ENCODE measurements at regions not wholly inside any gene's neighbourhood (a gene's known extent, or its start where the extent isn't known, plus 50 kb on each side); places are given as distances from the start of the nearest gene placed in this dataset.

DNA sequence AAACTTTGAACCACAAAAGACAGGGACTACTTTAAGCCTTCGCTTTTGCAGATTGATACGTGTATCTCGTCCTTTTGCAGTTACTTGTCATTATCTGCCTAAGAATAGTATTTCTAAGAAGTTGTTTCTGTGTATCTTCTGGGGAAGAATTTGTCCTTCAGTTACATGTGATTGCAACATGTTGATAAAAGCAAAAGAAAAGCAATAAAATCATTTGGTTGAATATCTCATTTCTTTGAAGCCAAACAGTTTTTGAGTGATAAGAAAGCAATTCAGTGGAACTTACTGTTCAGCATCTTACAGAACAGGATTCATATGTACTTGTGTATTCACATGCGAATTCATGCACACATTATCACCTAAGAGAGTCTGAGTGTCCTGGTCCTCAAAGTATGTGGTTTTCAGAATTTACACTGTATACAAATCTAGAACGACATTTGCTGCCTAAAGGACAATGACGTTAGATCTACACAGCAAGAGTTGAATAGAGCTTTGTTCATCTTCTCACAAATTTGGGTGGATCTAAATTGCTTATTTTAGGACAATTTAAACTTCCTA, 66.7 kb upstream of the MRPS6 start:
- no peak overlapping the region for H3K4me3 ChIP-seq (ENCODE audit: low read length)
- DNase-seq (ENCODE audit: low read depth) = no peak
- TF ChIP-seq CTCF (conservative IDR thresholded peaks at IDR 0.05; ENCODE audit: low read depth, low read length) = no peak

GRCh38 chr21:34004974-34005373, 68.4 kb upstream of the MRPS6 start:
- no peak for DNase-seq (ENCODE audit: low read depth)
- H3K4me3 ChIP-seq (ENCODE audit: low read length) = no peak overlapping the region
- no peak for TF ChIP-seq CTCF (conservative IDR thresholded peaks at IDR 0.05; ENCODE audit: low read depth, low read length)

DNA sequence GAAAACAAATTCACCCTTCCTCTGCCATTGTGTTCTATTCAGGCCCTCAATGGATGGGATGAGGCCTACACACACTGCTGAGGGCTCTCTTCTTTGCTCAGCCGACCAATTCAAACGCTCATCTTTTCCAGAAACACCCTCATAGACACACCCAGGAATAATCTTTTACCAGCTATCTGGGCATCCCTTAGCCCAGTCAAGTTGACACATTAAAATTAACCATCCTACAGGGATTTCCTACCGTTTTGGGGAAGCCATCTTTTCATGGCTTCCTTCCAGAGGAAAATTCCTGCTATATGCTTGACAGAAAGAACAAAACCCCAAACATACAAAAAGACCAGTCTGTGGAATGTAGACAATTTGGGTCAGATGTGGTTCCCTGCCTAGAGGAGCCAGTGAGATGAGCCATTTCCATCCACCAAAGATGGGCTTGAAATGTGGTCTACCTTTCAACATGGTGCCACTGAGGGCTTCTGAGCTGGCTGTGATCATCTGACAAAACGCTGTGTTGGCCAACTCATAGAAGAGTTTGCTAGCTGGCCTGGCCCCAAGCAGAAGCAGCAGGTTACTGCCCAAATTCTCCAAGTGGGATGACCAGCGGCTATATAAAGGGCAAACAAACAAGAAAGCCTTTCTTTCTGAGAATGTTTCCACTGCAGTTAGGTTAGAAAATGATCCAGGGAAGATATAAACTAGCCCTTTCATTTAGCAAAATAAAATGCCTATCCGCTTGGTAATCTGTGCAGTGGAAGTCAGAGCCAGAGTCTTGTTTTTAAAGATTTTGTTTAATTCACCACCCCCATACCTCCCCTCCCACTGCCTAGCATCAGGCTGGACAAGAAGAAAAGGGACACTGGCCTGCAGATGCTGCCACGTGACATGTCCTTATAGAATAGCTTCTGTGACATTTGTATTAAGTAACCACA, 69.1 kb upstream of the MRPS6 start:
- no peak for TF ChIP-seq CTCF (conservative IDR thresholded peaks at IDR 0.05; ENCODE audit: low read depth, low read length)
- H3K4me3 ChIP-seq (ENCODE audit: low read length) = no peak overlapping the region
- DNase-seq (ENCODE audit: low read depth) = no peak

DNA sequence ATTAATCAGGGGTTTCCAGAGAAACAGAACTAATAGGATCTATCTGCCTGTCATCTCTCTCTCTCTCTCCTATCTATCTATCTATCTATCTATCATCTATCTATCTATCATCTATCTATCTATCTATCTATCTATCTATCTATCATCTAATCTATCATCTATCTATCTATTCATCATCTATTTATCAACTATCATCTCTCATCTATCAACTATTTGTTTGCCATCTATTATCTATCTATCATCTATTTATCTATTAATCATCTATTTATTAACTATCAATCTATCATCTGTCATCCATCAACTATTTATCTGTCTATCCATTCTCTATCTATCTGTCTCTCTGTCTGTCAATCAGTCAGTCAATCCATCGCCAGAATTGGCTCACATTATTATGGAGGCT, 70.0 kb upstream of the MRPS6 start:
- TF ChIP-seq CTCF (conservative IDR thresholded peaks at IDR 0.05; ENCODE audit: low read depth, low read length) = no peak
- DNase-seq (ENCODE audit: low read depth) = no peak
- no peak overlapping the region for H3K4me3 ChIP-seq (ENCODE audit: low read length)

DNA sequence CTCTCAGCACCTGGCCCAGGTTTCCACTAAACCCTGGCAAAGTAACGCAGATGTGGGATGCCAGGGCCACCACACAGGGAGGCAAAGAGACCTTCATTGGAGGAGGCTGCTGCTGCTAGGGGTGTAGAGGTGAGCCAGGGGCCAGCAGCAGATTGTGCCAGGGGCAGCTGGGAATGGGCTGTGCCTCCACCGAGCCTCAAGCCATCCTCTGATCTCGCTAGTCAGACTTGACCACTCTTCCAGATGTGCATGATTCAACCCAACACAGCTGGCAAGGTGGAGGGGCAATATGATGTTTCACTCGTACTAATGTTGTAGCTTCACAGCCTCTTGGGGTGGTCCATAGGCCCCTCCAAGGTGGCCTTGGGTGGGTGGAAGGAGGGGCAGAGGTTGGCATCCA, 73.0 kb upstream of the MRPS6 start:
- TF ChIP-seq CTCF (conservative IDR thresholded peaks at IDR 0.05; ENCODE audit: low read depth, low read length) = no peak
- H3K4me3 ChIP-seq (ENCODE audit: low read length) = no peak overlapping the region
- DNase-seq (ENCODE audit: low read depth) = no peak

- no peak for TF ChIP-seq CTCF (conservative IDR thresholded peaks at IDR 0.05; ENCODE audit: low read depth, low read length)
- no peak for DNase-seq (ENCODE audit: low read depth)
- H3K4me3 ChIP-seq (ENCODE audit: low read length) = no peak overlapping the region
These were observed 74.6 kb upstream of the MRPS6 start for GRCh38 chr21:33998809-33999208.

- no peak for TF ChIP-seq CTCF (conservative IDR thresholded peaks at IDR 0.05; ENCODE audit: low read depth, low read length)
- no peak overlapping the region for H3K4me3 ChIP-seq (ENCODE audit: low read length)
- DNase-seq (ENCODE audit: low read depth) = no peak
These were observed 75.0 kb upstream of the MRPS6 start for GRCh38 chr21:33998402-33998801.

Data from retinal pigment epithelial cell (primary cell).